ENCODE measurements at regions not wholly inside any gene's neighbourhood (a gene's known extent, or its start where the extent isn't known, plus 50 kb on each side); places are given as distances from the start of the nearest gene placed in this dataset.
"Not testable (repeated sequence)": the region's sequence is repeated elsewhere in the genome, so short reads cannot be mapped to it uniquely, and the experiment has no call there.

GRCh38 chr3:22318325-22318724 is 567.3 kb upstream of the ZNF385D start:
- no peak for DNase-seq (ENCODE audit: low spot score)

- DNase-seq (ENCODE audit: low spot score), result no peak
Observed at GRCh38 chr3:22319446-22319845, 568.4 kb upstream of the ZNF385D start.

GRCh38 chr3:22322861-22323260 is 571.9 kb upstream of the ZNF385D start:
- DNase-seq (ENCODE audit: low spot score), result no peak

GRCh38 chr3:22326305-22326704 is 575.3 kb upstream of the ZNF385D start:
- no peak for DNase-seq (ENCODE audit: low spot score)

GRCh38 chr3:22334996-22335395 is 584.0 kb upstream of the ZNF385D start:
- no peak for DNase-seq (ENCODE audit: low spot score)

GRCh38 chr3:22349215-22349851 is 598.3 kb upstream of the ZNF385D start:
- no peak for DNase-seq (ENCODE audit: low spot score)

- no peak for DNase-seq (ENCODE audit: low spot score)
Observed at GRCh38 chr3:22351806-22352205, 600.8 kb upstream of the ZNF385D start.

GRCh38 chr3:22353126-22353525 is 602.1 kb upstream of the ZNF385D start:
- no peak for DNase-seq (ENCODE audit: low spot score)

- DNase-seq (ENCODE audit: low spot score), result no peak
Observed at GRCh38 chr3:22358334-22358733, 607.3 kb upstream of the ZNF385D start.

- DNase-seq (ENCODE audit: low spot score), result no peak
Observed at GRCh38 chr3:22360164-22360563, 609.2 kb upstream of the ZNF385D start.

- no peak for DNase-seq (ENCODE audit: low spot score)
Observed at GRCh38 chr3:22360970-22361369, 610.0 kb upstream of the ZNF385D start.

GRCh38 chr3:22361521-22361920 is 610.5 kb upstream of the ZNF385D start:
- DNase-seq (ENCODE audit: low spot score), result no peak

- no peak for DNase-seq (ENCODE audit: low spot score)
Observed at GRCh38 chr3:22364851-22365250, 613.8 kb upstream of the ZNF385D start.

GRCh38 chr3:22366781-22367180 is 615.8 kb upstream of the ZNF385D start:
- no peak for DNase-seq (ENCODE audit: low spot score)

- DNase-seq (ENCODE audit: low spot score), result no peak
Observed at GRCh38 chr3:22371036-22371435, 620.0 kb upstream of the ZNF385D start.

- DNase-seq (ENCODE audit: low spot score), result no peak
Observed at GRCh38 chr3:22371607-22372291, 620.7 kb upstream of the ZNF385D start.

GRCh38 chr3:22372292-22373062 is 621.5 kb upstream of the ZNF385D start:
- DNase-seq (ENCODE audit: low spot score), result no peak

- DNase-seq (ENCODE audit: low spot score), result no peak
Observed at GRCh38 chr3:22373182-22373581, 622.2 kb upstream of the ZNF385D start.

- no peak for DNase-seq (ENCODE audit: low spot score)
Observed at GRCh38 chr3:22373827-22374226, 622.8 kb upstream of the ZNF385D start.

GRCh38 chr3:22377421-22377820 is 626.4 kb upstream of the ZNF385D start:
- no peak for DNase-seq (ENCODE audit: low spot score)

- no peak for DNase-seq (ENCODE audit: low spot score)
Observed at GRCh38 chr3:22378869-22379268, 627.9 kb upstream of the ZNF385D start.

- DNase-seq (ENCODE audit: low spot score), result no peak
Observed at GRCh38 chr3:22380253-22380652, 629.2 kb upstream of the ZNF385D start.

GRCh38 chr3:22381564-22381963 is 630.6 kb upstream of the ZNF385D start:
- DNase-seq (ENCODE audit: low spot score), result not testable (repeated sequence)
